ENCODE measurements at regions not wholly inside any gene's neighbourhood (a gene's known extent, or its start where the extent isn't known, plus 50 kb on each side); places are given as distances from the start of the nearest gene placed in this dataset.

DNA sequence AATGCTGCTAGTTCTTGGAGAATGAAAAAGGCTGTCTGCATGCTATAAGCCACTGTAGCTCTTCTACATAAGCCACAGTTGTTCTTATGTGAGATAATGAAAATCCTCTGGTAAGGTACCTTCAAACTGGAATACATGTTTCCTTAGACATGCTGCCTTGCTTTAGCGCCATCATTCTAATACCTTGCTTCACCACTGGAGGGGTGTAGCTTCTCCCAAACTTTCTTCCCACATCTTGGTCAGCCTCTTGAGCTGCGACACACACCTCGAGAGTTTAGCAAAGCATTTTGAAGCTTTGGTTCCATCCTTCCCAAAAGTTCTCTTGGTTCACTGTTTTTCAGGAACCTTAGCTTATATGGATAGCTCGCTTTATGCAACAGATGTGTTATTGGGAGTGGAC is 69.5 kb downstream of the NKX2-1 start:
- H3K9ac ChIP-seq (ENCODE audit: insufficient read depth, low read length): no peak overlapping the region
- H4K20me1 ChIP-seq (ENCODE audit: control insufficient read depth, extremely low read depth, insufficient read depth, low read length): no peaks in the 10 kb centered on the region
- no peak for TF ChIP-seq CTCF (conservative IDR thresholded peaks at IDR 0.05 in 1 of 2, IDR thresholded peaks at IDR 0.05 in 1 of 2; ENCODE audit: low read depth in 1 of 2, low read length in 2 of 2)
- TF ChIP-seq EZH2 (IDR thresholded peaks at IDR 0.05; ENCODE audit: low read length, missing control alignments): no peak
- DNase-seq (ENCODE audit: low read depth in 2 of 2): no peak
- H2AFZ ChIP-seq (ENCODE audit: low read length): no peak overlapping the region
- H3K4me2 ChIP-seq (ENCODE audit: extremely low read depth, insufficient read depth, low read length): no peak overlapping the region
- no peaks in the 10 kb centered on the region for H3K36me3 ChIP-seq (ENCODE audit: control insufficient read depth, insufficient read depth, low read length)
- H3K27me3 ChIP-seq (ENCODE audit: control insufficient read depth, insufficient read depth, low read length): no peaks in the 10 kb centered on the region
- no peaks in the 10 kb centered on the region for H3K79me2 ChIP-seq (ENCODE audit: control insufficient read depth, insufficient read depth, low read length)
- no peaks in the 10 kb centered on the region for H3K9me3 ChIP-seq (ENCODE audit: control insufficient read depth, insufficient read depth, low read depth, low read length)
- H3K4me1 ChIP-seq (ENCODE audit: control insufficient read depth, extremely low read depth, insufficient read depth, low read length): no peaks in the 10 kb centered on the region
- no peak overlapping the region for H3K4me3 ChIP-seq (replicated peaks in 1 of 4; ENCODE audit: control extremely low read depth in 1 of 4, insufficient read depth in 1 of 4, low read depth in 3 of 4, low read length in 4 of 4)
- H3K27ac ChIP-seq (ENCODE audit: insufficient read depth, low read length): no peak overlapping the region

GRCh38 chr14:36449903-36450302 is 70.1 kb downstream of the NKX2-1 start:
- H3K79me2 ChIP-seq (ENCODE audit: control insufficient read depth, insufficient read depth, low read length): no peaks in the 10 kb centered on the region
- H3K9ac ChIP-seq (ENCODE audit: insufficient read depth, low read length): no peak overlapping the region
- H3K4me1 ChIP-seq (ENCODE audit: control insufficient read depth, extremely low read depth, insufficient read depth, low read length): no peaks in the 10 kb centered on the region
- TF ChIP-seq CTCF (conservative IDR thresholded peaks at IDR 0.05 in 1 of 2, IDR thresholded peaks at IDR 0.05 in 1 of 2; ENCODE audit: low read depth in 1 of 2, low read length in 2 of 2): no peak
- TF ChIP-seq EZH2 (IDR thresholded peaks at IDR 0.05; ENCODE audit: low read length, missing control alignments): no peak
- H3K4me2 ChIP-seq (ENCODE audit: extremely low read depth, insufficient read depth, low read length): no peak overlapping the region
- H3K9me3 ChIP-seq (ENCODE audit: control insufficient read depth, insufficient read depth, low read depth, low read length): no peaks in the 10 kb centered on the region
- DNase-seq (ENCODE audit: low read depth in 2 of 2): no peak
- H3K27ac ChIP-seq (ENCODE audit: insufficient read depth, low read length): no peak overlapping the region
- H3K27me3 ChIP-seq (ENCODE audit: control insufficient read depth, insufficient read depth, low read length): no peaks in the 10 kb centered on the region
- no peak overlapping the region for H3K4me3 ChIP-seq (replicated peaks in 1 of 4; ENCODE audit: control extremely low read depth in 1 of 4, insufficient read depth in 1 of 4, low read depth in 3 of 4, low read length in 4 of 4)
- no peaks in the 10 kb centered on the region for H3K36me3 ChIP-seq (ENCODE audit: control insufficient read depth, insufficient read depth, low read length)
- H2AFZ ChIP-seq (ENCODE audit: low read length): no peak overlapping the region
- no peaks in the 10 kb centered on the region for H4K20me1 ChIP-seq (ENCODE audit: control insufficient read depth, extremely low read depth, insufficient read depth, low read length)

- Histone ChIP-seq H3K4me3 (replicated peaks in 1 of 4; ENCODE audit: control extremely low read depth in 1 of 4, insufficient read depth in 1 of 4, low read depth in 3 of 4, low read length in 4 of 4) (no peak overlapping the region), H3K27ac (ENCODE audit: insufficient read depth, low read length) (no peak overlapping the region), H4K20me1 (ENCODE audit: control insufficient read depth, extremely low read depth, insufficient read depth, low read length) (no peaks in the 10 kb centered on the region), H3K79me2 (ENCODE audit: control insufficient read depth, insufficient read depth, low read length) (no peaks in the 10 kb centered on the region), H3K9me3 (ENCODE audit: control insufficient read depth, insufficient read depth, low read depth, low read length) (no peaks in the 10 kb centered on the region), H3K27me3 (ENCODE audit: control insufficient read depth, insufficient read depth, low read length) (no peaks in the 10 kb centered on the region), H3K36me3 (ENCODE audit: control insufficient read depth, insufficient read depth, low read length) (no peaks in the 10 kb centered on the region), H2AFZ (ENCODE audit: low read length) (no peak overlapping the region), H3K9ac (ENCODE audit: insufficient read depth, low read length) (no peak overlapping the region), H3K4me2 (ENCODE audit: extremely low read depth, insufficient read depth, low read length) (no peak overlapping the region), H3K4me1 (ENCODE audit: control insufficient read depth, extremely low read depth, insufficient read depth, low read length) (no peaks in the 10 kb centered on the region)
- no peak for TF ChIP-seq EZH2 (IDR thresholded peaks at IDR 0.05; ENCODE audit: low read length, missing control alignments)
- TF ChIP-seq CTCF (conservative IDR thresholded peaks at IDR 0.05 in 1 of 2, IDR thresholded peaks at IDR 0.05 in 1 of 2; ENCODE audit: low read depth in 1 of 2, low read length in 2 of 2): no peak
- no peak for DNase-seq (ENCODE audit: low read depth in 2 of 2)
Observed at GRCh38 chr14:36443374-36443773, 76.7 kb downstream of the NKX2-1 start.
